Kidney epithelial cell (primary cell): ENCODE measurements at regions not wholly inside any gene's neighbourhood (a gene's known extent, or its start where the extent isn't known, plus 50 kb on each side); places are given as distances from the start of the nearest gene placed in this dataset.

ENCODE experiments used
- DNase-seq: peaks from one replicate; pipeline ENCODE4 v3.0.0-alpha.2; 2010; ENCODE audit warnings: low read depth
- H3K27me3 ChIP-seq: 2 replicates; pipeline ENCODE4 v1.6.0; 2011; ENCODE audit warnings: low read length; ENCODE audit not compliant: control insufficient read depth, insufficient read depth
- H3K36me3 ChIP-seq: 2 replicates; pipeline ENCODE4 v1.5.1; 2011; ENCODE audit warnings: low read length; ENCODE audit not compliant: control insufficient read depth, insufficient read depth
- H3K4me3 ChIP-seq: 2 replicates; pipeline ENCODE4 v1.5.1; 2011; ENCODE audit warnings: low read depth, mild to moderate bottlenecking, control low read depth, low read length
- CTCF ChIP-seq: IDR thresholded peaks from 2 replicates; pipeline ENCODE4 v1.5.1; 2011; ENCODE audit warnings: mild to moderate bottlenecking, moderate library complexity, low read length, control low read depth, inconsistent platforms; ENCODE audit not compliant: insufficient read depth, poor library complexity, severe bottlenecking

- no peak for DNase-seq
- Histone ChIP-seq H3K36me3 (no peaks in the 10 kb centered on the region), H3K27me3 (no peaks in the 10 kb centered on the region), H3K4me3 (no peak overlapping the region)
- no peak for TF ChIP-seq CTCF
These were observed 555.9 kb downstream of the IGSF11 start for GRCh38 chr3:118478706-118479276.

- no peaks in the 10 kb centered on the region for H3K36me3 ChIP-seq
- no peak for TF ChIP-seq CTCF
- no peaks in the 10 kb centered on the region for H3K27me3 ChIP-seq
- no peak overlapping the region for H3K4me3 ChIP-seq
- DNase-seq = no peak
These were observed 555.3 kb downstream of the IGSF11 start for GRCh38 chr3:118479376-118479775.

DNA sequence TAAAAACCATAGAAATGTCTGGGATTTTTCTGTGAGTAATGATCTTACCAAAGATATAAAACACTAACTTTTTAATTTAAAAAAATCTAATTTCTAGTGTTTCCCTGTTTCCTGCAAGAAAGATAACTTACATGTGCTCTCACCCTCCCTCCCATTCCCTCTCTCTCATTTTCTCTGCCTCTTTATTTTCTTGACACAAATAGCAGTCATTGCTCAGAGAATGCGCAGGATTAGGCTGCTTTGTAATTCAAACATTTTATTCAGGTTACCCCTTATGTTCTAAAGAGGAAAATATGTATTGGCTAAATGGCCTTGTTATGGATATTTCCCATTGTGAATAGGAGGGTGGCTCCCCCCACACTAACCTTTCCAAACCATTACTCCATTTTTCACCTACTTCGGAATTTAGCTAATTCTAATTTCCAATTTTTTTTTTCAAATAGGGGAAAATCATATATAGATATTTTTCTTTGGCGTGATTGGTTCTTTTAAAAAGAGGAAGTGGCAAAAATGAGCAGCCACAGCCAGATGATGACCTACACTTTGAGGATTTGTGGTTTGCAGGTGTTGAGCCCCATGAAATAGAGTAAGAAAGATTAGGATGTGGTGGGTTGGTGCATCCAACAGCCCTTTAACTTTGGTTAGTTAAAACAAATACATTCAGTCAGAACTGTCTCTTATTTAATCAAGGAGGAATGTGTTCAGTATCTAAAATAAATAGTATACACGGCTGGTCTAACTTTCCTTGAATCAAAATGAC, 554.4 kb downstream of the IGSF11 start:
- TF ChIP-seq CTCF = no peak
- no peak for DNase-seq

DNA sequence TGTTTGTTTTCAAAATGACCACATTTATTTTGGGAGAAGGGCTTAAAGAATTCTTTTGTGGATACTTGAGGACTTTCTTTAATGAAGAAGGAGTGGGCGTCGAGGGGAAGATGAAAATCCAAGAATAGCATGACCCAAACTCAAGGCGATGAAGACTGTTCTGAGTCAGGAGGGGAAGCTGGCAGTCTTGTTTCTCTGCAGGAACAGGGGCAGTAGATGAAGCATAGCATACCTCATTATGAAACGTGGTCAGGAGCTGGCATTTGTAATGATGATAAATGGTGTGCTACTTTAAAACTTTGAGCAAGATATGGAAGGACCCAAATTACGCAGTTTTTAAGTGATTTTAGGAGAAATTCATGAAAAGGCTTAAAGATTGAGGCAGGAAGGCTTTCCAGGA, 549.0 kb downstream of the IGSF11 start:
- H3K27me3 ChIP-seq = no peaks in the 10 kb centered on the region
- no peaks in the 10 kb centered on the region for H3K36me3 ChIP-seq
- TF ChIP-seq CTCF = no peak
- no peak overlapping the region for H3K4me3 ChIP-seq
- no peak for DNase-seq

More for the DNA sequence above, 554.4 kb downstream of the IGSF11 start:
- no peaks in the 10 kb centered on the region for H3K27me3 ChIP-seq
- no peak overlapping the region for H3K4me3 ChIP-seq
- H3K36me3 ChIP-seq = no peaks in the 10 kb centered on the region

- no peak overlapping the region for H3K4me3 ChIP-seq
- no peaks in the 10 kb centered on the region for H3K36me3 ChIP-seq
- TF ChIP-seq CTCF = no peak
- no peaks in the 10 kb centered on the region for H3K27me3 ChIP-seq
- DNase-seq = no peak
These were observed 546.9 kb downstream of the IGSF11 start for GRCh38 chr3:118487734-118488133.

GRCh38 chr3:118488732-118489131, 545.9 kb downstream of the IGSF11 start:
- Histone ChIP-seq H3K36me3 (no peaks in the 10 kb centered on the region), H3K27me3 (no peaks in the 10 kb centered on the region), H3K4me3 (no peak overlapping the region)
- no peak for TF ChIP-seq CTCF
- no peak for DNase-seq
